SU-DHL-6 (cell line): ENCODE measurements at regions not wholly inside any gene's neighbourhood (a gene's known extent, or its start where the extent isn't known, plus 50 kb on each side); places are given as distances from the start of the nearest gene placed in this dataset.

Source experiments
- CTCF ChIP-seq: fragments of 200-600 bp; sonication (generic); IDR thresholded peaks from one replicate; pipeline ENCODE4 v1.5.1; 2017; ENCODE audit warnings: antibody characterized with exemption, mild to moderate bottlenecking, low read length, moderate library complexity; ENCODE audit not compliant: insufficient read depth, poor library complexity, severe bottlenecking
- EZH2phosphoT487 ChIP-seq: fragments of 200-600 bp; sonication (generic), shearing (Covaris generic); conservative IDR thresholded peaks from 2 replicates; pipeline ENCODE4 v1.6.1; 2018; ENCODE audit warnings: mild to moderate bottlenecking, antibody characterized with exemption, low read length, moderate library complexity, mixed read lengths

DNA sequence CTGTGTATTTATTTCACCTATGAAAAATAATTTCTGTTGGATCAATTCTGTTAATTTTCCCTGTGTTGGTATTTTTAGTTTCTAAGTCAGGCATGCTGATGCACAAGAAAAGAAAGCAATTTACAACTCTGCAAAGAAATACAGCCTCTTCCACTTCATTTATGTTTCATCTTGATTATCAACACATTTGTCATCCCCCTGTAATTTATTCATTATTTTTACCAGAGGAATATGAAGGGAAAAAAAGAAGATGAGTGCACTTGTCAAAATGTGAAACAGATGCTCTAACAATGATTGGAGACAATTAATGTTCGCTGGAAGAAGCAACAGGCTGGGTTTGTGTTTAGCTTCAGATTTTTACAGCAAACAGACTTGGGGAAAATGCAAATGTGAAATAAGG, 958.5 kb upstream of the SEL1L start:
- TF ChIP-seq CTCF: no peak
- TF ChIP-seq EZH2phosphoT487: no peak
